Esophagus squamous epithelium (tissue), 5 donors: ENCODE measurements at regions not wholly inside any gene's neighbourhood (a gene's known extent, or its start where the extent isn't known, plus 50 kb on each side); places are given as distances from the start of the nearest gene placed in this dataset.

ENCODE experiments used
- DNase-seq: peaks from one replicate; lab custom pipeline; 2025; lab: John Stamatoyannopoulos, UW
- H3K27ac ChIP-seq, 4 donors: fragments of 200-600 bp; sonication (generic); one replicate each; pipeline ENCODE4 v1.5.1; 2016 to 2019; ENCODE audit warnings: mild to moderate bottlenecking in 1 of 4
- H3K27me3 ChIP-seq, 4 donors: fragments of 200-600 bp; sonication (generic); 1 replicate in 3 of 4; 2 replicates in 1 of 4; pipeline versions ENCODE4 v1.5.1 to v1.6.0; 2017 to 2021; ENCODE audit warnings: antibody characterized with exemption in 1 of 4
- H3K36me3 ChIP-seq, 3 donors: fragments of 200-600 bp; sonication (generic); one replicate each; pipeline ENCODE4 v1.5.1; 2016 to 2019
- H3K4me1 ChIP-seq, 3 donors: fragments of 200-600 bp; sonication (generic); one replicate each; pipeline ENCODE4 v1.5.1; 2017 to 2019
- H3K4me3 ChIP-seq, 4 donors: fragments of 200-600 bp; sonication (generic); 1 replicate in 3 of 4; 2 replicates in 1 of 4; pipeline ENCODE4 v1.5.1; 2016 to 2019; ENCODE audit warnings: mild to moderate bottlenecking in 2 of 4, moderate library complexity in 1 of 4
- H3K9me3 ChIP-seq, 3 donors: fragments of 200-600 bp; sonication (generic); one replicate each; pipeline ENCODE4 v1.5.1; 2016 to 2019
- CTCF ChIP-seq, 6 experiments: fragments of 450-650 bp in 4 of 6; fragments of 200-600 bp in 2 of 6; sonication (generic) in 2 of 6; IDR thresholded peaks; one replicate each; pipeline ENCODE4 v1.5.1; 2016 to 2019; ENCODE audit warnings: antibody characterized with exemption in 6 of 6, mild to moderate bottlenecking in 4 of 6, moderate library complexity in 4 of 6
- POLR2A ChIP-seq, 4 donors: fragments of 450-650 bp; IDR thresholded peaks; one replicate each; pipeline ENCODE4 v1.6.1; 2017; ENCODE audit warnings: antibody characterized with exemption in 4 of 4, mild to moderate bottlenecking in 4 of 4, moderate library complexity in 3 of 4
- WGBS, 2 donors: methylation state at CpG; one replicate each; pipeline ENCODE4 v1.1.5; 2018; 5-methylcytosine and 5-hydroxymethylcytosine counted together
- intact Hi-C: fragments of 100-400 bp; cut with DNase I; formaldehyde crosslinking; loops from one replicate; pipeline ENCODE4 v1.15.0; 2022
- donor health status: DM: yes; HTN: yes; CAD: no.

GRCh38 chr9:78923966-78924659 lies 627.2 kb downstream of the PSAT1 start:
- no peak overlapping the region for H3K4me3 ChIP-seq
- no peaks in the 10 kb centered on the region for H3K4me1 ChIP-seq
- no peak overlapping the region for H3K27ac ChIP-seq
- H3K9me3 ChIP-seq, result no peaks in the 10 kb centered on the region
- TF ChIP-seq POLR2A (IDR thresholded peaks at IDR 0.05) (no peak), CTCF (IDR thresholded peaks at IDR 0.05) (no peak)
- H3K27me3 ChIP-seq, result no peaks in the 10 kb centered on the region
- no peaks in the 10 kb centered on the region for H3K36me3 ChIP-seq
- 48 to 68% methylated on average over 1 of the region's 1 CpG for WGBS, 2 donors
- intact Hi-C loops, result no loop called here
- DNase-seq, result no peak

GRCh38 chr9:78927099-78927940 lies 630.4 kb downstream of the PSAT1 start:
- Histone ChIP-seq H3K36me3 (no peaks in the 10 kb centered on the region), H3K27ac (no peak overlapping the region), H3K4me3 (no peak overlapping the region), H3K4me1 (no peaks in the 10 kb centered on the region), H3K27me3 (no peaks in the 10 kb centered on the region), H3K9me3 (no peaks in the 10 kb centered on the region)
- no peak for DNase-seq
- WGBS, 2 donors, result 92 to 100% methylated on average over 1 of the region's 1 CpG
- intact Hi-C loops, result no loop called here
- TF ChIP-seq POLR2A (IDR thresholded peaks at IDR 0.05), result no peak
- TF ChIP-seq CTCF (IDR thresholded peaks at IDR 0.05), result no peak

GRCh38 chr9:78928625-78929405 lies 631.9 kb downstream of the PSAT1 start:
- H3K4me1 ChIP-seq, result no peaks in the 10 kb centered on the region
- 54 to 58% methylated on average over 7 of the region's 7 CpGs for WGBS, 2 donors
- TF ChIP-seq POLR2A (IDR thresholded peaks at IDR 0.05) (no peak), CTCF (IDR thresholded peaks at IDR 0.05) (no peak)
- no peaks in the 10 kb centered on the region for H3K9me3 ChIP-seq
- H3K36me3 ChIP-seq, result no peaks in the 10 kb centered on the region
- intact Hi-C loops, result no loop called here
- DNase-seq, result no peak
- H3K27ac ChIP-seq, result no peak overlapping the region
- H3K27me3 ChIP-seq, result no peaks in the 10 kb centered on the region
- H3K4me3 ChIP-seq, result no peak overlapping the region

GRCh38 chr9:78930281-78930680 lies 633.4 kb downstream of the PSAT1 start:
- Histone ChIP-seq H3K9me3 (no peaks in the 10 kb centered on the region), H3K27me3 (no peaks in the 10 kb centered on the region), H3K4me3 (no peak overlapping the region), H3K4me1 (no peaks in the 10 kb centered on the region), H3K36me3 (no peaks in the 10 kb centered on the region), H3K27ac (no peak overlapping the region)
- intact Hi-C loops, result no loop called here
- no peak for DNase-seq
- 90 to 93% methylated on average over 2 of the region's 2 CpGs for WGBS, 2 donors
- TF ChIP-seq CTCF (IDR thresholded peaks at IDR 0.05), result no peak
- TF ChIP-seq POLR2A (IDR thresholded peaks at IDR 0.05), result no peak
